MM.1S (cell line): ENCODE measurements at regions not wholly inside any gene's neighbourhood (a gene's known extent, or its start where the extent isn't known, plus 50 kb on each side); places are given as distances from the start of the nearest gene placed in this dataset.
"Not testable (repeated sequence)": the region's sequence is repeated elsewhere in the genome, so short reads cannot be mapped to it uniquely, and the experiment has no call there.

Experiments
- DNase-seq: peaks from one replicate; pipeline ENCODE4 v3.0.0-alpha.2; 2015
- H2AFZ ChIP-seq: fragments of 300-600 bp; sonication (generic); 2 replicates; pipeline ENCODE4 v1.6.0; 2016; ENCODE audit warnings: antibody characterized with exemption, low read length
- H3F3A ChIP-seq: fragments of 300-600 bp; sonication (generic); 2 replicates; pipeline ENCODE4 v1.6.1; 2016; ENCODE audit warnings: mild to moderate bottlenecking, antibody characterized with exemption, low read length, moderate library complexity, mixed read lengths; ENCODE audit not compliant: insufficient read depth
- H3K27ac ChIP-seq: fragments of 300-600 bp; sonication (generic); 2 replicates; pipeline ENCODE4 v1.5.1; 2016; ENCODE audit warnings: mild to moderate bottlenecking, low read length
- H3K27me3 ChIP-seq: fragments of 300-600 bp; sonication (generic); replicated peaks from 2 replicates; pipeline ENCODE4 v1.6.0; 2016; ENCODE audit warnings: low read length; ENCODE audit not compliant: insufficient read depth
- H3K36me3 ChIP-seq: fragments of 300-600 bp; sonication (generic); replicated peaks from 2 replicates; pipeline ENCODE4 v1.6.1; 2016; ENCODE audit warnings: mild to moderate bottlenecking, low read length, mixed read lengths; ENCODE audit not compliant: insufficient read depth
- H3K4me1 ChIP-seq: fragments of 300-600 bp; sonication (generic); 2 replicates; pipeline ENCODE4 v1.6.1; 2016; ENCODE audit warnings: low read length, mixed read lengths
- H3K4me2 ChIP-seq: fragments of 300-600 bp; sonication (generic); 2 replicates; pipeline ENCODE4 v1.6.0; 2016; ENCODE audit warnings: low read depth, low read length
- H3K4me3 ChIP-seq: fragments of 300-600 bp; sonication (generic); 2 replicates; pipeline ENCODE4 v1.5.1; 2016; ENCODE audit warnings: low read length, mixed read lengths
- H3K79me2 ChIP-seq: fragments of 300-600 bp; sonication (generic); 2 replicates; pipeline ENCODE4 v1.6.1; 2016; ENCODE audit warnings: mixed run types, low read length, mixed read lengths
- H3K9ac ChIP-seq: fragments of 300-600 bp; sonication (generic); 2 replicates; pipeline ENCODE4 v1.6.1; 2016; ENCODE audit warnings: low read length, mixed read lengths
- H3K9me2 ChIP-seq: fragments of 300-600 bp; sonication (generic); replicated peaks from 2 replicates; pipeline ENCODE4 v1.6.1; 2016; ENCODE audit warnings: mild to moderate bottlenecking, low read length, mixed read lengths; ENCODE audit not compliant: insufficient read depth
- H3K9me3 ChIP-seq: fragments of 300-600 bp; sonication (generic); replicated peaks from 2 replicates; pipeline ENCODE4 v1.6.1; 2016; ENCODE audit warnings: mild to moderate bottlenecking, low read length, mixed read lengths; ENCODE audit not compliant: insufficient read depth
- H4K20me1 ChIP-seq: fragments of 300-600 bp; sonication (generic); 2 replicates; pipeline ENCODE4 v1.6.1; 2016; ENCODE audit warnings: mild to moderate bottlenecking, low read length, moderate library complexity, mixed read lengths; ENCODE audit not compliant: insufficient read depth

GRCh38 chr21:10354851-10355578 lies 166.4 kb upstream of the TPTE start:
- H3K4me2 ChIP-seq, H3K4me3 ChIP-seq, H3K9me2 ChIP-seq, H3F3A ChIP-seq, H3K4me1 ChIP-seq, H3K27ac ChIP-seq, H3K27me3 ChIP-seq, H3K9ac ChIP-seq, H3K36me3 ChIP-seq, H3K9me3 ChIP-seq, H2AFZ ChIP-seq, H4K20me1 ChIP-seq, H3K79me2 ChIP-seq: not testable (repeated sequence)
- peak; percentile 5 for DNase-seq

GRCh38 chr21:10359120-10359519 lies 162.3 kb upstream of the TPTE start:
- H3K9me2 ChIP-seq, H4K20me1 ChIP-seq, H3K4me3 ChIP-seq, H3K27ac ChIP-seq, H3K79me2 ChIP-seq, H3K36me3 ChIP-seq, H3F3A ChIP-seq, H3K4me2 ChIP-seq, H3K9me3 ChIP-seq, H3K9ac ChIP-seq, H3K27me3 ChIP-seq, H2AFZ ChIP-seq, H3K4me1 ChIP-seq: not testable (repeated sequence)
- DNase-seq, result peak; percentile 5

DNA sequence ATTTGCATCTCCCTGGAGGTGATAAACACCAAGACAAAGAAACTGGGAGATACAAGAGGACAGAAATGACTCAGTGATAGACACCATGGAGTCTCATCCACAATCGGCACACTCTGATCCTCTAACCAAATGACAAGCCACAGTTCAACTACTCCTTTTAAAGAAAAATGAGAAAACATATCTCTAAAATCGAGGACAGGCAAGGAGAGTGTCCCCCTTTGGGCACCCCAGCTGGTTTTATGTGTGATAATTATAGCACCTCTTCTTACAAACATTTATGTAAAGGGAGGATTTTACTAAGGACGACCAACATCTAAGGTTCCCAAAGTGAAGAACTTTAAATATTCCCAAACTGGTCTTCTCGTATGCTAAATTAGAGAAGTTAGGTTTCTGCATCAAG lies 161.5 kb upstream of the TPTE start:
- not testable (repeated sequence) for H3K4me2 ChIP-seq, H3K9me2 ChIP-seq, H2AFZ ChIP-seq, H3K9ac ChIP-seq, H3K9me3 ChIP-seq, H3K4me1 ChIP-seq, H4K20me1 ChIP-seq, H3K27ac ChIP-seq, H3K4me3 ChIP-seq, H3K36me3 ChIP-seq, H3F3A ChIP-seq, H3K27me3 ChIP-seq, H3K79me2 ChIP-seq
- DNase-seq, result peak; percentile 5

DNA sequence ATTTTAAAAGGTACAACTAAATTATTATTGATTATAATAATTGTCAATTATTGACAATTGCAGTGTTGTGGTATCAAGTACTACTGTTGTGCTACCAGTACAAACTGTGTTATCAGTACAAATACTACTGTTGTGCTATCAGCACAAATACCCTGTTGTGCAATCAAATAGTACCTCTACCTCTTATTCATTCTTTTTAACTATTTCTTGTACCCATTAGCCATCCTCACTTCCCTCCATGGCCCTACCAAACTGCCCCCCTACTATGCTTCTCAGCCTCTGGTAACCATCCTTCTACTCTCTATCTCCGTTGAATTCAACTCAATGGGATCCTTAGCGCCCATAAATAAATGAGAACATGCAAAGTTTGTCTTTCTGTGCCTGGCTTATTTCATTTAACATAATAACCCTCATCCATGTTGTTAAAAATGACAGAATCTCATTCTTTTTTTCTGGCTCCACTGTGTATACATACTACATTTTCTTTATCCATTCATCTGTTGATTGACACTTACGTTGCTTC lies 160.1 kb upstream of the TPTE start:
- not testable (repeated sequence) for H3K4me3 ChIP-seq, H3F3A ChIP-seq, H3K27ac ChIP-seq, H3K27me3 ChIP-seq, DNase-seq, H3K4me1 ChIP-seq, H3K36me3 ChIP-seq, H3K4me2 ChIP-seq, H3K79me2 ChIP-seq, H4K20me1 ChIP-seq, H3K9me3 ChIP-seq, H3K9me2 ChIP-seq, H2AFZ ChIP-seq, H3K9ac ChIP-seq

GRCh38 chr21:10362816-10363215 lies 158.6 kb upstream of the TPTE start:
- DNase-seq, H2AFZ ChIP-seq, H3K27me3 ChIP-seq, H3K4me3 ChIP-seq, H3K9me3 ChIP-seq, H3K4me2 ChIP-seq, H3K9me2 ChIP-seq, H3F3A ChIP-seq, H4K20me1 ChIP-seq, H3K27ac ChIP-seq, H3K36me3 ChIP-seq, H3K79me2 ChIP-seq, H3K9ac ChIP-seq, H3K4me1 ChIP-seq: not testable (repeated sequence)

- not testable (repeated sequence) for H3K4me2 ChIP-seq, H3K9me3 ChIP-seq, H3F3A ChIP-seq, H3K9me2 ChIP-seq, H3K9ac ChIP-seq, H3K4me3 ChIP-seq, H2AFZ ChIP-seq, H3K27ac ChIP-seq, H3K4me1 ChIP-seq, H3K36me3 ChIP-seq, H3K27me3 ChIP-seq, H4K20me1 ChIP-seq, H3K79me2 ChIP-seq
- DNase-seq, result peak; percentile 6
These were observed 158.1 kb upstream of the TPTE start for GRCh38 chr21:10363321-10363720.

GRCh38 chr21:10366210-10366609 lies 155.2 kb upstream of the TPTE start:
- not testable (repeated sequence) for H3K4me1 ChIP-seq, H2AFZ ChIP-seq, H3K27ac ChIP-seq, H3K4me3 ChIP-seq, H4K20me1 ChIP-seq, H3K9me2 ChIP-seq, H3K9ac ChIP-seq, H3K9me3 ChIP-seq, H3K27me3 ChIP-seq, DNase-seq, H3K36me3 ChIP-seq, H3F3A ChIP-seq, H3K4me2 ChIP-seq, H3K79me2 ChIP-seq

DNA sequence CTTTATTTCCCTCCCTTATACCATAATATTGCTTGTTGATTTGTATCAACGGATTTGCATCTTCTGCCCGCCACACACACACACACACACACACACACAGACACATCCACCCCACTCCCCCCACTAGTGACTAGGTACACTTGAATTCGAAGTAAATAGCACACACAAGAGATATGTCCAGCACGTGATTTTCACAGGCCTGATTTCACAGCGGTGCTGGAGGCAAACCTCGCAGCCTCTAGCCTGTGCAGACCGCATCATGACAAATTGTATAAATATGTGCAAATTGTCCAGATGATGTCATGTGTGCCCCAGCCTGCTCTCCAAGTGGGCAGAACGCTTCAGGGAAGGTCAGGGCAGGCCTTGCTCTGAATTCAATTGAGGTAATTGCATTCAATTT lies 153.8 kb upstream of the TPTE start:
- not testable (repeated sequence) for H3K4me2 ChIP-seq, H3K27ac ChIP-seq, H3K79me2 ChIP-seq, H3K27me3 ChIP-seq, H4K20me1 ChIP-seq, H3K36me3 ChIP-seq, H3K9me2 ChIP-seq, DNase-seq, H3K9ac ChIP-seq, H3F3A ChIP-seq, H3K4me3 ChIP-seq, H2AFZ ChIP-seq, H3K9me3 ChIP-seq, H3K4me1 ChIP-seq
